ENCODE measurements at regions not wholly inside any gene's neighbourhood (a gene's known extent, or its start where the extent isn't known, plus 50 kb on each side); places are given as distances from the start of the nearest gene placed in this dataset.
A peak's percentile ranks its signal among the peaks of the same experiment; 100 is the strongest.
"Not testable (repeated sequence)": the region's sequence is repeated elsewhere in the genome, so short reads cannot be mapped to it uniquely, and the experiment has no call there.

- TF ChIP-seq, protein P1, sequence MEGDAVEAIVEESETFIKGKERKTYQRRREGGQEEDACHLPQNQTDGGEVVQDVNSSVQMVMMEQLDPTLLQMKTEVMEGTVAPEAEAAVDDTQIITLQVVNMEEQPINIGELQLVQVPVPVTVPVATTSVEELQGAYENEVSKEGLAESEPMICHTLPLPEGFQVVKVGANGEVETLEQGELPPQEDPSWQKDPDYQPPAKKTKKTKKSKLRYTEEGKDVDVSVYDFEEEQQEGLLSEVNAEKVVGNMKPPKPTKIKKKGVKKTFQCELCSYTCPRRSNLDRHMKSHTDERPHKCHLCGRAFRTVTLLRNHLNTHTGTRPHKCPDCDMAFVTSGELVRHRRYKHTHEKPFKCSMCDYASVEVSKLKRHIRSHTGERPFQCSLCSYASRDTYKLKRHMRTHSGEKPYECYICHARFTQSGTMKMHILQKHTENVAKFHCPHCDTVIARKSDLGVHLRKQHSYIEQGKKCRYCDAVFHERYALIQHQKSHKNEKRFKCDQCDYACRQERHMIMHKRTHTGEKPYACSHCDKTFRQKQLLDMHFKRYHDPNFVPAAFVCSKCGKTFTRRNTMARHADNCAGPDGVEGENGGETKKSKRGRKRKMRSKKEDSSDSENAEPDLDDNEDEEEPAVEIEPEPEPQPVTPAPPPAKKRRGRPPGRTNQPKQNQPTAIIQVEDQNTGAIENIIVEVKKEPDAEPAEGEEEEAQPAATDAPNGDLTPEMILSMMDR (tag by site-specific recombination; IDR thresholded peaks at IDR 0.05): not testable (repeated sequence)
- TF ChIP-seq BCL11B (tag by site-specific recombination; IDR thresholded peaks at IDR 0.05; ENCODE audit: low read depth); ZNF354C (tag by site-specific recombination; IDR thresholded peaks at IDR 0.05; ENCODE audit: borderline replicate concordance, low read depth); ZNF488 (tag by site-specific recombination; IDR thresholded peaks at IDR 0.05); ZNF501 (tag by site-specific recombination; IDR thresholded peaks at IDR 0.05); ZNF521 (tag by site-specific recombination; IDR thresholded peaks at IDR 0.05); ZNF558 (tag by site-specific recombination; IDR thresholded peaks at IDR 0.05); OVOL3 (tag by site-specific recombination; IDR thresholded peaks at IDR 0.05): not testable (repeated sequence)
- peak; percentile 85 for TF ChIP-seq ZNF629 (tag by site-specific recombination; IDR thresholded peaks at IDR 0.05)
- TF ChIP-seq, protein P2, sequence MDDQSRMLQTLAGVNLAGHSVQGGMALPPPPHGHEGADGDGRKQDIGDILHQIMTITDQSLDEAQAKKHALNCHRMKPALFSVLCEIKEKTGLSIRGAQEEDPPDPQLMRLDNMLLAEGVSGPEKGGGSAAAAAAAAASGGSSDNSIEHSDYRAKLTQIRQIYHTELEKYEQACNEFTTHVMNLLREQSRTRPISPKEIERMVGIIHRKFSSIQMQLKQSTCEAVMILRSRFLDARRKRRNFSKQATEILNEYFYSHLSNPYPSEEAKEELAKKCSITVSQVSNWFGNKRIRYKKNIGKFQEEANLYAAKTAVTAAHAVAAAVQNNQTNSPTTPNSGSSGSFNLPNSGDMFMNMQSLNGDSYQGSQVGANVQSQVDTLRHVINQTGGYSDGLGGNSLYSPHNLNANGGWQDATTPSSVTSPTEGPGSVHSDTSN (CRISPR knock-in tag; IDR thresholded peaks at IDR 0.05): not testable (repeated sequence)
- TF ChIP-seq, protein P3, sequence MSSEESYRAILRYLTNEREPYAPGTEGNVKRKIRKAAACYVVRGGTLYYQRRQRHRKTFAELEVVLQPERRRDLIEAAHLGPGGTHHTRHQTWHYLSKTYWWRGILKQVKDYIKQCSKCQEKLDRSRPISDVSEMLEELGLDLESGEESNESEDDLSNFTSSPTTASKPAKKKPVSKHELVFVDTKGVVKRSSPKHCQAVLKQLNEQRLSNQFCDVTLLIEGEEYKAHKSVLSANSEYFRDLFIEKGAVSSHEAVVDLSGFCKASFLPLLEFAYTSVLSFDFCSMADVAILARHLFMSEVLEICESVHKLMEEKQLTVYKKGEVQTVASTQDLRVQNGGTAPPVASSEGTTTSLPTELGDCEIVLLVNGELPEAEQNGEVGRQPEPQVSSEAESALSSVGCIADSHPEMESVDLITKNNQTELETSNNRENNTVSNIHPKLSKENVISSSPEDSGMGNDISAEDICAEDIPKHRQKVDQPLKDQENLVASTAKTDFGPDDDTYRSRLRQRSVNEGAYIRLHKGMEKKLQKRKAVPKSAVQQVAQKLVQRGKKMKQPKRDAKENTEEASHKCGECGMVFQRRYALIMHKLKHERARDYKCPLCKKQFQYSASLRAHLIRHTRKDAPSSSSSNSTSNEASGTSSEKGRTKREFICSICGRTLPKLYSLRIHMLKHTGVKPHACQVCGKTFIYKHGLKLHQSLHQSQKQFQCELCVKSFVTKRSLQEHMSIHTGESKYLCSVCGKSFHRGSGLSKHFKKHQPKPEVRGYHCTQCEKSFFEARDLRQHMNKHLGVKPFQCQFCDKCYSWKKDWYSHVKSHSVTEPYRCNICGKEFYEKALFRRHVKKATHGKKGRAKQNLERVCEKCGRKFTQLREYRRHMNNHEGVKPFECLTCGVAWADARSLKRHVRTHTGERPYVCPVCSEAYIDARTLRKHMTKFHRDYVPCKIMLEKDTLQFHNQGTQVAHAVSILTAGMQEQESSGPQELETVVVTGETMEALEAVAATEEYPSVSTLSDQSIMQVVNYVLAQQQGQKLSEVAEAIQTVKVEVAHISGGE (tag by site-specific recombination; conservative IDR thresholded peaks at IDR 0.05; ENCODE audit: low read depth): not testable (repeated sequence)
- TF ChIP-seq, protein P4, sequence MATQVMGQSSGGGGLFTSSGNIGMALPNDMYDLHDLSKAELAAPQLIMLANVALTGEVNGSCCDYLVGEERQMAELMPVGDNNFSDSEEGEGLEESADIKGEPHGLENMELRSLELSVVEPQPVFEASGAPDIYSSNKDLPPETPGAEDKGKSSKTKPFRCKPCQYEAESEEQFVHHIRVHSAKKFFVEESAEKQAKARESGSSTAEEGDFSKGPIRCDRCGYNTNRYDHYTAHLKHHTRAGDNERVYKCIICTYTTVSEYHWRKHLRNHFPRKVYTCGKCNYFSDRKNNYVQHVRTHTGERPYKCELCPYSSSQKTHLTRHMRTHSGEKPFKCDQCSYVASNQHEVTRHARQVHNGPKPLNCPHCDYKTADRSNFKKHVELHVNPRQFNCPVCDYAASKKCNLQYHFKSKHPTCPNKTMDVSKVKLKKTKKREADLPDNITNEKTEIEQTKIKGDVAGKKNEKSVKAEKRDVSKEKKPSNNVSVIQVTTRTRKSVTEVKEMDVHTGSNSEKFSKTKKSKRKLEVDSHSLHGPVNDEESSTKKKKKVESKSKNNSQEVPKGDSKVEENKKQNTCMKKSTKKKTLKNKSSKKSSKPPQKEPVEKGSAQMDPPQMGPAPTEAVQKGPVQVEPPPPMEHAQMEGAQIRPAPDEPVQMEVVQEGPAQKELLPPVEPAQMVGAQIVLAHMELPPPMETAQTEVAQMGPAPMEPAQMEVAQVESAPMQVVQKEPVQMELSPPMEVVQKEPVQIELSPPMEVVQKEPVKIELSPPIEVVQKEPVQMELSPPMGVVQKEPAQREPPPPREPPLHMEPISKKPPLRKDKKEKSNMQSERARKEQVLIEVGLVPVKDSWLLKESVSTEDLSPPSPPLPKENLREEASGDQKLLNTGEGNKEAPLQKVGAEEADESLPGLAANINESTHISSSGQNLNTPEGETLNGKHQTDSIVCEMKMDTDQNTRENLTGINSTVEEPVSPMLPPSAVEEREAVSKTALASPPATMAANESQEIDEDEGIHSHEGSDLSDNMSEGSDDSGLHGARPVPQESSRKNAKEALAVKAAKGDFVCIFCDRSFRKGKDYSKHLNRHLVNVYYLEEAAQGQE (tag by site-specific recombination; IDR thresholded peaks at IDR 0.05): not testable (repeated sequence)
These were observed 96.2 kb downstream of the HAUS1 start for GRCh38 chr18:46200178-46201055.
